Tibial nerve (tissue), 4 donors: ENCODE measurements at regions not wholly inside any gene's neighbourhood (a gene's known extent, or its start where the extent isn't known, plus 50 kb on each side); places are given as distances from the start of the nearest gene placed in this dataset.

ENCODE experiments used
- DNase-seq, 2 donors: peaks; one replicate each; pipeline ENCODE4 v3.0.0-alpha.2; 2019; ENCODE audit warnings: low spot score in 2 of 2
- H3K27ac ChIP-seq, 4 donors: fragments of 200-600 bp; sonication (generic) in 3 of 4; one replicate each; pipeline ENCODE4 v1.5.1; 2017 to 2019; ENCODE audit warnings: mild to moderate bottlenecking in 1 of 4
- H3K27me3 ChIP-seq, 2 donors: fragments of 200-600 bp; sonication (generic) in 1 of 2; one replicate each; pipeline versions ENCODE4 v1.5.1 to v1.6.0; 2017 to 2019
- H3K36me3 ChIP-seq, 3 donors: fragments of 200-600 bp; sonication (generic); one replicate each; pipeline ENCODE4 v1.5.1; 2018 to 2019
- H3K4me1 ChIP-seq, 4 donors: fragments of 200-600 bp; sonication (generic) in 3 of 4; one replicate each; pipeline ENCODE4 v1.5.1; 2017 to 2019
- H3K4me3 ChIP-seq, 4 donors: fragments of 200-600 bp; sonication (generic) in 3 of 4; one replicate each; pipeline ENCODE4 v1.5.1; 2017 to 2019; ENCODE audit warnings: mild to moderate bottlenecking in 1 of 4, moderate library complexity in 1 of 4
- H3K9me3 ChIP-seq, 4 donors: fragments of 200-600 bp; sonication (generic) in 3 of 4; one replicate each; pipeline ENCODE4 v1.5.1; 2017 to 2019
- CTCF ChIP-seq, 5 experiments: fragments of 200-600 bp in 3 of 5; fragments of 450-650 bp in 2 of 5; sonication (generic) in 3 of 5; IDR thresholded peaks; one replicate each; pipeline ENCODE4 v1.5.1; 2016 to 2019; ENCODE audit warnings: antibody characterized with exemption in 5 of 5, mild to moderate bottlenecking in 3 of 5, moderate library complexity in 2 of 5
- EP300 ChIP-seq, 2 donors: sonication (generic); formaldehyde crosslinking; IDR thresholded peaks; one replicate each; pipeline ENCODE4 v1.6.1; 2017; ENCODE audit warnings: antibody characterized with exemption in 2 of 2, mild to moderate bottlenecking in 1 of 2
- POLR2A ChIP-seq, 2 donors: fragments of 450-650 bp; IDR thresholded peaks; one replicate each; pipeline ENCODE4 v1.6.1; 2017; ENCODE audit warnings: antibody characterized with exemption in 2 of 2, mild to moderate bottlenecking in 2 of 2, moderate library complexity in 2 of 2
- WGBS, 2 donors: methylation state at CpG; one replicate each; pipeline ENCODE4 v1.1.5; 2018; 5-methylcytosine and 5-hydroxymethylcytosine counted together

DNA sequence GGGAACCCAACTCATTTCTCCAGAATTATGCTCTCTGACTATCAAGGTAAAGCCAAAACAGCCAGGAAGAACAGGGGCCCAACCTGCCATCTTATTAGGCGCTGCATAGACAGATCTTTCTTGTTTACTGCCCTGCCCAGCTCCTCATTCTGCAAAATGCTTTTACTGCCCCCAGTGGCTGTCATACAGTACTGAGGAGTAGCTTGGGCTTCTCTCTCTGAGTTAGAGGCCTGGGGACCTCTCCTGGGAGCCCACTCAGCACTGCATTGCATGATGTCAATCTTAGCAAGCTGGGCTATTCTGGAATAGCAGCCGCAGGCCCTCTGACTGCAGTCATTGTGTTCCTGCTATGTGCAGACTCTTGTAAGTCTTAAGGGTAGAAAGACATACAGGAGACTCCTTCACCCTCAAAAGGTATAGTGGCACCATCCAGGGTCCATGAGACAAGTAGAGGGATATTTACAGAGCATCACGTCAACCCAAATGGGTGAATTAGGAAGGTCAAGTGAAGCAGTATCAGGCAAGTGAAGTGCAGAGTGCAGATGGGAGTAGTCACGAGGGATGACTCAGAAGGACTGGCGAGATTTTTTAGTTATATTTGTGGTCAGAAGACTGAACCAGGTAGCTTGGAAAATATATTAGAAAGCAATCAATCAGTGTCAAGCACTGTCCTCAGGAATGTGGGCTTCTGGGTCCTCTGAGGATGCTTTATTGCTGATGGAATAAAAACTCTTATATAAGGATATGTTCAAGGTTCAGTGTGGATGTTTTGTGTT, 294.1 kb upstream of the SFRP2 start:
- WGBS, 2 donors: 75% methylated on average over 5 of the region's 5 CpGs
- Histone ChIP-seq H3K36me3 (no peaks in the 10 kb centered on the region), H3K9me3 (no peaks in the 10 kb centered on the region), H3K4me1 (no peaks in the 10 kb centered on the region), H3K27me3 (no peaks in the 10 kb centered on the region), H3K27ac (no peak overlapping the region), H3K4me3 (no peak overlapping the region)
- no peak for TF ChIP-seq POLR2A (IDR thresholded peaks at IDR 0.05)
- no peak for TF ChIP-seq CTCF (IDR thresholded peaks at IDR 0.05)
- TF ChIP-seq EP300 (IDR thresholded peaks at IDR 0.05): no peak
- DNase-seq: no peak

DNA sequence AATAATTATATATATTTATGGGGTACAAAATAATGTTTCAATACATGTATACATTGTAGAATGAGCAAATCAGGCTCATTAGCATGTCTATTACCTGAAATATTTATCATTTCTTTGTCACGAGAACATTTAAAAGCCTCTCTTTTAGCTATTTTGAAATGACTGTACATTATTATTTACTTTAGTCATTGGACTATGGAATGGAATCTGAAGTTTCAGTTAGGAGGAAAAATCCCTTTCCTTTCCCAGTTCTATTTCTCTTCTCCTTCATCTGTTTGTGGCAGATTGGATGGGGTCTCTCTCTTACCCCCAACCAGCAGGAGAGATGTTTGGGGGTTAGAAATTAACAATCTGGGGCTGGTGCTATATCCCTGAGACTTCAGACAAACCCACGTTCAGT, 292.5 kb upstream of the SFRP2 start:
- Histone ChIP-seq H3K36me3 (no peaks in the 10 kb centered on the region), H3K27me3 (no peaks in the 10 kb centered on the region), H3K27ac (no peak overlapping the region), H3K4me3 (no peak overlapping the region), H3K4me1 (no peaks in the 10 kb centered on the region), H3K9me3 (no peaks in the 10 kb centered on the region)
- WGBS, 2 donors: 85 to 87% methylated on average over 2 of the region's 2 CpGs
- no peak for TF ChIP-seq POLR2A (IDR thresholded peaks at IDR 0.05)
- TF ChIP-seq CTCF (IDR thresholded peaks at IDR 0.05): no peak
- TF ChIP-seq EP300 (IDR thresholded peaks at IDR 0.05): no peak
- DNase-seq: no peak

- Histone ChIP-seq H3K27ac (no peak overlapping the region), H3K4me3 (no peak overlapping the region), H3K36me3 (no peaks in the 10 kb centered on the region), H3K27me3 (no peaks in the 10 kb centered on the region), H3K4me1 (no peaks in the 10 kb centered on the region), H3K9me3 (no peaks in the 10 kb centered on the region)
- DNase-seq: no peak
- TF ChIP-seq POLR2A (IDR thresholded peaks at IDR 0.05) (no peak), CTCF (IDR thresholded peaks at IDR 0.05) (no peak), EP300 (IDR thresholded peaks at IDR 0.05) (no peak)
- 78 to 82% methylated on average over 8 of the region's 8 CpGs for WGBS, 2 donors
Observed at GRCh38 chr4:154078504-154079350, 289.8 kb upstream of the SFRP2 start.

DNA sequence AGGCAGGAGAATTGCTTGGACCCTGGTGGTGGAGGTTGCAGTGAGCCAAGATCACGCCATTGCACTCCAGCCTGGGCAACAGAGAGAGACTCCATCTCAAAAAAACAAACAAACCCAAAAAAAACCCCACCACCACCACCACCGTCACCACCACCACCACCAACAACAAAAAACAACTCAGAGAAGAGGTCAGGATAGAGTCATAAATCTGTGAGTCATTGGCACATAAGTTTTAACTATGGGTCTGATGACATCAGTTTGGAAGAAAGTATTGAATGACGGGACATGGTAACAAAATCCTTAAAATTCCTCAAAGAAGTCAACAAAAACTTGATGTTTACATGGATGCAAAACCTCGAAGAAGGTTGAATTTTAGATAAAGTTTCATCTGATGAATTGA, 288.0 kb upstream of the SFRP2 start:
- no peak for DNase-seq
- H3K9me3 ChIP-seq: no peaks in the 10 kb centered on the region
- no peaks in the 10 kb centered on the region for H3K27me3 ChIP-seq

More for the DNA sequence above, 288.0 kb upstream of the SFRP2 start:
- H3K27ac ChIP-seq: no peak overlapping the region
- no peaks in the 10 kb centered on the region for H3K36me3 ChIP-seq
- TF ChIP-seq CTCF (IDR thresholded peaks at IDR 0.05) (no peak), EP300 (IDR thresholded peaks at IDR 0.05) (no peak), POLR2A (IDR thresholded peaks at IDR 0.05) (no peak)
- no peak overlapping the region for H3K4me3 ChIP-seq
- WGBS, 2 donors: 81 to 83% methylated on average over 4 of the region's 4 CpGs
- H3K4me1 ChIP-seq: no peaks in the 10 kb centered on the region
